LNCAP (cell line): ENCODE measurements at regions not wholly inside any gene's neighbourhood (a gene's known extent, or its start where the extent isn't known, plus 50 kb on each side); places are given as distances from the start of the nearest gene placed in this dataset.

Source experiments
- CTCF ChIP-seq: fragments of 450-650 bp; IDR thresholded peaks from 2 replicates; pipeline ENCODE4 v1.5.1; 2017; ENCODE audit warnings: mild to moderate bottlenecking

- TF ChIP-seq CTCF = no peak
Observed at GRCh38 chr2:235149736-235150135, 197.9 kb downstream of the SH3BP4 start.

- TF ChIP-seq CTCF = no peak
Observed at GRCh38 chr2:235151152-235151551, 199.3 kb downstream of the SH3BP4 start.

- TF ChIP-seq CTCF = no peak
Observed at GRCh38 chr2:235155163-235155562, 203.3 kb downstream of the SH3BP4 start.

- no peak for TF ChIP-seq CTCF
Observed at GRCh38 chr2:235156055-235156454, 204.2 kb downstream of the SH3BP4 start.

GRCh38 chr2:235157746-235158482 lies 206.1 kb downstream of the SH3BP4 start:
- no peak for TF ChIP-seq CTCF

GRCh38 chr2:235160281-235160810 lies 208.5 kb downstream of the SH3BP4 start:
- no peak for TF ChIP-seq CTCF

GRCh38 chr2:235161565-235161964 lies 209.7 kb downstream of the SH3BP4 start:
- no peak for TF ChIP-seq CTCF
